ENCODE measurements at regions not wholly inside any gene's neighbourhood (a gene's known extent, or its start where the extent isn't known, plus 50 kb on each side); places are given as distances from the start of the nearest gene placed in this dataset.
"Not testable (repeated sequence)": the region's sequence is repeated elsewhere in the genome, so short reads cannot be mapped to it uniquely, and the experiment has no call there.

GRCh38 chr21:16425376-16425775 is 695.6 kb downstream of the USP25 start:
- DNase-seq = no peak

- DNase-seq = no peak
Observed at GRCh38 chr21:16426936-16427335, 697.2 kb downstream of the USP25 start.

DNA sequence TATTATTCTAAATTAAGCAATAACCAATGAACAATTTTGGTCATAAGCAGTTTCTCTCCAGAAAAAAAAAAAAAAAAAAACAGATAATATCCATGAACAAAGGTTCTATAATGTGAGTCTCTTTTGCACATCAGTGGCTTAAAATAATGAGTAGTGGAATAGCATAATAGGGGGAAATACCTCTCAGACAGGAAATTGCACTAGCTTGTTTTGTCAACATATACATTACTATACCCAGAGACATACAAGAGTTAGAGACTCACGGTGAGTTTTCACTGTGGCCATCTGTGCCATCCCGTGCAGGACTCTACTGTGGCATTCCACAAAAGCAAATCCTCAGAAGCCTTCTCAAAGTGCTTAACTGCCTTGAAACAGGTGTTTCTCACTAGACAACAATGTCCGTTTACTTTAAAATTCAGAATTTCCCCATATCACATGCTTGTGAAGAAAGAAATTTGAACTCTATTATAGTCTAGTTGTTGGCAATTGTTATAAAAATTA is 697.9 kb downstream of the USP25 start:
- no peak for DNase-seq

GRCh38 chr21:16437586-16437985 is 707.8 kb downstream of the USP25 start:
- no peak for DNase-seq

DNA sequence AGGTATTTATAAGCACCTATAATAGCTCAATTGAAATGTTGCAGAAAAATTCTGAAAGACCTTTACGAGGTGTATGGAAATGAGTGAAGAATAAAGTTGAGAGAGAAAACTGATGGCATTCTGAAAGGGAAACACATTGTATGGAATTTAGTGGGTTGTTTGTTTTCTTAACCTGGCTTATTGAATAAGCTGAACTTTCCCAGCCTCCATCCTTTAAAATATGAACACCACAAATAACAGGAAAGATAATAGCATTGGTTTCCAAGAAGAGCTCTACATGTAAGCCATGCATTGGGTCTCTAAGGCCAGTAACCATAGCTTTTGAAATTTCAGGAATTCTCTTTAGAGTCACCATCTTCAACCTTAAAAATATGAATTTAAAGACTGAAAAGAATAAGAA is 709.0 kb downstream of the USP25 start:
- no peak for DNase-seq

DNA sequence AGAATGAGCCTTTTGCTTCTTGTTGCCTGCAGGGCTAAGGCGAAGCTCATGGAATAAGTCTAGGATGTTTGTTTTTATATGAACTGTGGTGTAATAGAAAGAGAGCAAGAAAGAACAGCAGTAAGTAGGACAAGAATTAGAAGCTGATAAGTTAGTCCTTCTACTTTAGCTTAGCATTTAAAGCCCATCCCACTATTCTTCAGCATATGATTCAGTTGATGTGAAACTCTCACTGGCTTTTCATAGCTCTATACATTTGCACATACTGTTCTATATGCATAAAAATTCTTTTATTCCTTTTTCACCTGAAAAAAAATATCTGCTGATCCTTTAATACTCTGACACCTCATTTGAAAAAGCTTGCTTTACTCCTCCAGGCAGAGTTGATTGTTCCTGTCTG is 712.0 kb downstream of the USP25 start:
- DNase-seq = no peak

DNA sequence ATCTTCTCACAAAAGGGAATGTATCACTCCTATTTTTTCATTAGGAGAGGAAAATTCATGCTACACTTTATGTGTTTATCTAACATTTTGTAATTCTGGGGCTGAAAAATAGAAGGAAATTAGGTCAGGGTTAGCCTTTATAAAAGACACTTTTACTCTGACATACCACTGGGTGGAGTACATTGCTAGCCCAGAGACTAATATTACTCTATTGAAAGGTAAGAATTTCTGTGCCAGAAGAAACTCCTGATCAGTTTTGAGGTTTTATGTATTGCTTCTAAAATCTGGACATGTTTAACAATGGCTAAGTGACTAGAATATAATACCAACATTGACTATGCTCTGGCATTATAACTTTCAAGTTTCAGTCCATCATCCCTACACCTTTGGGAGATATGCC is 724.6 kb downstream of the USP25 start:
- DNase-seq = no peak

GRCh38 chr21:16455526-16455925 is 725.7 kb downstream of the USP25 start:
- DNase-seq = no peak

- no peak for DNase-seq
Observed at GRCh38 chr21:16455978-16456377, 726.2 kb downstream of the USP25 start.

- DNase-seq = no peak
Observed at GRCh38 chr21:16457498-16457897, 727.7 kb downstream of the USP25 start.

GRCh38 chr21:16460936-16461335 is 731.2 kb downstream of the USP25 start:
- no peak for DNase-seq

DNA sequence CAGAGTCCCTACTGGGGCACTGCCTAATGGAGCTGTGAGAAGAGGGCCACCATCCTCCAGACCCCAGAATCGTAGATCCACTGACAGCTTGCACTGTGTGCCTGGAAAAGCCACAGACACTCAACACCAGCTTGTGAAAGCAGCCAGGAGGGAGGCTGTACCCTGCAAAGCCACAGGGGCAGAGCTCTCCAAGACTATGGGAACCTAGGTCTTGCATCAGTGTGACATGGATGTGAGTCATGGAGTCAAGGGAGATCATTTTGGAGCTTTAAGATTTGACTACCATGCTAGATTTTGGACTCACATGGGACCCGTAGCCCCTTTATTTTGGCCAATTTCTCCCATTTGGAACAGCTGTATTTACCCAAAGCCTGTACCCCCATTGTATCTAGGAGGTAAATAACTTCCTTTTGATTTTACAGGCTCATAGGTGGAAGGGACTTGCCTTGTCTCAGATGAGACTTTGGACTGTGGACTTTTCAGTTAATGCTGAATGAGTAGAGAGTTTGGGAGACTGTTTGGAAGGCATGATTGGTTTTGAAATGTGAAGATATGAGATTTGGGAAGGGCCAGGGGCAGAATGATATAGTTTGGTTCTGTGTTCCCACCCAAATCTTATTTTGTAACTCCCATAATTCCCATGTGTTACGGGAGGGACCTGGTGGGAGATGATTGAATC is 734.6 kb downstream of the USP25 start:
- not testable (repeated sequence) for DNase-seq

DNA sequence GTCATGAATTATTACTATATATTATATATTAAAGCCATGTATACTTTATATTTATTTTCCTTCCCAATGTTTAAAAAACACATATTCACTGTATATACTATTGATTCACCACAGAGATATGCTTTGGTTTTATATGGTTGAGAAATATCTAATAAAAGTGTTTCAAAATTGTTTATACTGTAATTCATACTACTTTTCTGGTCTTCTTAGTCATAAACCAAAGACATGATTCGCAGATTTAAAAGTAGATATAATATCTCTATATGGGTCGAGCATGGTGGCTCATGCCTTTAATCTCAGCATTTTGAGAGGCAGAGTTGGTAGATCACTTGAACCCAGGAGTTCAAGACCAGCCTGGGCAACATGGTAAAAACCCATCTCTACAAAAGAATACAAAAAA is 738.4 kb downstream of the USP25 start:
- no peak for DNase-seq

DNA sequence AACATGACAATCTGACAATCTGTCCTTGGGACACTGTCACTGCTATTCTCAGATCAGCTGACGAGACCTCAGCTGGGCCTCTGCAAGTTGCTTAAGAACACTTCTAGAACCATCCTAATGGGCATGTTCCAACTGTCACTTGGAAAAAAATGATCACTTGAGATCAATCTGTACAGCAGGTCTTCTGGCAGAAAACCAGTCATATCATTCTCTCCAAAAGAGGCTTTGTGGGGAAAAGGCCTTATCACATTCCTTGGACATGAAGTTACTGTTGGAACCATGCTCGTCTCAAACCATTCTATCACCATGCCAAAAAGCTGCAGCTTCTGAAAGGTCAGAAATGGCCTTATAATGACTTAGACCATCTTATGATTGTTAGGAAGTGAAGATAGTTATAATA is 744.2 kb downstream of the USP25 start:
- DNase-seq = no peak

DNA sequence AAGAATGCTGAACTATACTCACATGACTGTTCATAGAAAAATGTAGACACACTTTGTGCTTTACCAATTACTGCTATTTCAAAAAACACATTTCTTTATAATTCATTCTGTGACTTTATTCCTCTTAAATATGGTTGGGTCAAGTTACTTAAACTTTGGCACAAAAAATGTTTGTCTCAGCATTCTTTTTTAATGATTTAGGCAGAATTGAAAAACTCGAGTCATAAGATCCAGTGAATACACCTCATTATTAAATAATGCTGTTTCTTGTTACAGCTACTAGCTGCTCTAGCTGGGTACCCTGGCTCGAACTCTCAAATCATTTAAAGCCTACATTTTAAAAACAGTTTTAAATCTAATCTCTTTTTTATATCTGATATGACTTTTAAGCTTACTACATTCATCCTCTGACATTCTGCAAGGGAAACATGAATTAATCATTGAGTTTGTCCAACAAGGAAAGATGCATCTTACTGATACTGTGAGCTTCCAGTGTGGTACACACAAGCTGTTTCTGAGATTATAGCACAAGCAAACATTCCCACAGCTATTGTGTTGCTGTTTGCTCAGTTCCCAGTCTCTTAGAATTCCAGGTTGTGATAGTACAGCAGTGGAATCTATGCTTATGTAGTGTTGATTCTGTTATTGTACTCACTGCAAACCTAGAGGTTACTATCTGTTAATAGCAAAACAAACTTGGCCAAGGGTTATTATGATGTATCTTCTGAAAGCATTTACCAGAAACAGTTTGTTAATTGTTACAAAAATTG is 746.5 kb downstream of the USP25 start:
- DNase-seq = no peak

GRCh38 chr21:16488042-16488441 is 758.3 kb downstream of the USP25 start:
- DNase-seq = no peak

GRCh38 chr21:16492356-16492755 is 762.6 kb downstream of the USP25 start:
- DNase-seq = no peak

- DNase-seq = no peak
Observed at GRCh38 chr21:16492892-16493291, 763.1 kb downstream of the USP25 start.

GRCh38 chr21:16496609-16497008 is 766.8 kb downstream of the USP25 start:
- no peak for DNase-seq

DNA sequence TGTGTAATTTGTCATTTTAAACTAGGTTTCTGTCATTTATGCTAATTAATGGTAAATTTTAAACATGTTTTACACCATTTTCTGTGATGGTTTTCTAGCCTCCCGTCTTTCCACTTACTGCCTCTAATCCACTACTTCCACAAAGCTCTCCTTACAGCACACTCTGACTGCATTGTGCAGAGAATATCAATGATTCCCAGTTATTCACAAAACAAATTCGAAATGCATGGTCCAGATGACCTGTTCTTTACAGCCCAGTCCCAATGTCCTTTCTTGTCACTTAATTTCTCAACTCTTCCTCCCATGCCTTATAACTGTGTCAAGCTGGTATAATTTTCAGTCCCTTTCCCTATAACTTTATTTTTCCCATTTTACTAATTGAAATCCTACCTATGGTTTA is 770.5 kb downstream of the USP25 start:
- DNase-seq = no peak

GRCh38 chr21:16502273-16502672 is 772.5 kb downstream of the USP25 start:
- no peak for DNase-seq

DNA sequence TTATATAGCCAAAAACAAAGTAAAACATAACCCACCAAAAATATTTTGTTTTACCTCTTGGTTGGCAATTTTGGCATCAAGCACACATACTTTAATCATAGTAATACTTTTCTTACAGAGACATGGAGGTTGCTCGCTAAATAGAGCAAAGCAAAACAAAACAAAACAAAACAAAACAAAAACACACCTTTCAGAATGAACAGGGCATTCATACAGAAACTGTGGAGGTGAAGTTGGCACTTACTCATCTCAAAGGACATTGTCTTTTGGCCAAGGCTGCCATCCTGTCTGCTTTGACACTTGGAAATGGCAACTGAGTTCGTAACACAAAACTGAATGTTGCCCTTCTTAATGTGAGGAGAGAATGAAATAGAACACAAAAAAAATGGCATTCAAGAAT is 773.1 kb downstream of the USP25 start:
- DNase-seq = no peak

- no peak for DNase-seq
Observed at GRCh38 chr21:16504281-16504680, 774.5 kb downstream of the USP25 start.

DNA sequence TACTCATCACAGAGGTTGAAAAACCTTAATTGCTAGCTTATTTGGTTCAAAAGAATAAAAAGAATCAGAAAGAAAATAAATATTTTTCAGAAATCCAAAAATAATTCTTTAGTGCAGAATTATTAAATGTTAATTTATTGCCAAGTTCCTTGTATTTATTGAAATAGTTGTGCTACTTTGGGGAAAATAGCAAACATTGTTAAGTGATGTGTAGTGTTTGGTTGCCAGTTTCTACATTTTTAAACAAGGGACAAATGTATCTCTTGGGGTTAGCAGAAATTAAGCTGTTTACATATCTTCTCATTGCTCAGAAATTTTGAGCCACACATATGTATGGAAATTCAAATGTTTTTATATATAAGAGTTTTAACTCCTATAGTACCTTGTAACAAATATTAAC is 775.0 kb downstream of the USP25 start:
- DNase-seq = no peak

GRCh38 chr21:16509476-16509875 is 779.7 kb downstream of the USP25 start:
- DNase-seq = no peak
